Ishikawa (cell line): ENCODE measurements at regions not wholly inside any gene's neighbourhood (a gene's known extent, or its start where the extent isn't known, plus 50 kb on each side); places are given as distances from the start of the nearest gene placed in this dataset.

Experiments used
- CEBPB ChIP-seq: IDR thresholded peaks from 2 replicates; pipeline ENCODE4 v1.6.1; 2012
- EGR1 ChIP-seq: IDR thresholded peaks from 2 replicates; pipeline ENCODE4 v1.6.1; 2012
- FOXM1 ChIP-seq: IDR thresholded peaks from 2 replicates; pipeline ENCODE4 v1.6.1; 2012; ENCODE audit warnings: low read depth, borderline replicate concordance
- RAD21 ChIP-seq: IDR thresholded peaks from 2 replicates; pipeline ENCODE4 v1.6.1; 2012; ENCODE audit warnings: low read depth
- REST ChIP-seq: IDR thresholded peaks from 2 replicates; pipeline ENCODE4 v1.6.1; 2012; ENCODE audit warnings: low read depth, mild to moderate bottlenecking
- TAF1 ChIP-seq: IDR thresholded peaks from 2 replicates; pipeline ENCODE4 v1.6.1; 2012; ENCODE audit warnings: low read depth, mild to moderate bottlenecking
- TCF12 ChIP-seq: IDR thresholded peaks from 2 replicates; pipeline ENCODE4 v1.6.1; 2012; ENCODE audit warnings: low read depth
- TEAD4 ChIP-seq: IDR thresholded peaks from 2 replicates; pipeline ENCODE4 v1.6.1; 2012
- USF1 ChIP-seq: IDR thresholded peaks from 2 replicates; pipeline ENCODE4 v1.6.1; 2012
- YY1 ChIP-seq: IDR thresholded peaks from 2 replicates; pipeline ENCODE4 v1.6.1; 2012; ENCODE audit warnings: low read depth
- TF ChIP-seq, protein P1 (sequence below): IDR thresholded peaks from 2 replicates; pipeline ENCODE4 v1.6.1; 2012

DNA sequence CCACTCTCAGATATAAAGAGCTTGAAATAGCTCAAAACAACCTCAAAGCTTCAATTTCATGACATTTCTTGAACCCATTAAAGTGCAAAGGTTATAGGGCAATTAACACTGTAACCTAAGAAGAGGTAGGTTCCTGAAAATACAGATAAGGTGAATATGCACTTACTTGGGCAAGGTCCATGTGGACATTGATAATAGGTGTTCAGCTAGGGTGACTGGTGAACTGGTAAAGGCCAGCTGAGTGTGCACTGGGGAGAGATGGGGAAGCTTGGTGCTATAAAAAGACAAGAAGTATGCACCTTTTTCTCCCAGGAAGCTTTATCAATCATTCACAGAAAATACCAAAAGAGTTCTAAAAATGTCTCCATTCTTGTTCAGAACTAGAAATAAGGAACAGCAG lies 418.6 kb downstream of the SLC16A7 start:
- no peak for TF ChIP-seq EGR1
- TF ChIP-seq REST, result no peak
- TF ChIP-seq USF1, result no peak
- no peak for TF ChIP-seq CEBPB
- TF ChIP-seq TAF1, result no peak
- TF ChIP-seq RAD21, result no peak
- no peak for TF ChIP-seq TCF12
- no peak for TF ChIP-seq FOXM1
- TF ChIP-seq, protein P1, sequence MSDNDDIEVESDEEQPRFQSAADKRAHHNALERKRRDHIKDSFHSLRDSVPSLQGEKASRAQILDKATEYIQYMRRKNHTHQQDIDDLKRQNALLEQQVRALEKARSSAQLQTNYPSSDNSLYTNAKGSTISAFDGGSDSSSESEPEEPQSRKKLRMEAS, result no peak
- TF ChIP-seq YY1, result no peak
- no peak for TF ChIP-seq TEAD4
